GM19372 (cell line): ENCODE measurements at regions not wholly inside any gene's neighbourhood (a gene's known extent, or its start where the extent isn't known, plus 50 kb on each side); places are given as distances from the start of the nearest gene placed in this dataset.

Experiments used
- ATAC-seq: cut with Tn5 transposase; IDR thresholded peaks from one replicate; pipeline ENCODE4 v1.9.1; 2021; ENCODE audit warnings: mild to moderate bottlenecking, low read depth, moderate library complexity; ENCODE audit not compliant: unreplicated experiment

DNA sequence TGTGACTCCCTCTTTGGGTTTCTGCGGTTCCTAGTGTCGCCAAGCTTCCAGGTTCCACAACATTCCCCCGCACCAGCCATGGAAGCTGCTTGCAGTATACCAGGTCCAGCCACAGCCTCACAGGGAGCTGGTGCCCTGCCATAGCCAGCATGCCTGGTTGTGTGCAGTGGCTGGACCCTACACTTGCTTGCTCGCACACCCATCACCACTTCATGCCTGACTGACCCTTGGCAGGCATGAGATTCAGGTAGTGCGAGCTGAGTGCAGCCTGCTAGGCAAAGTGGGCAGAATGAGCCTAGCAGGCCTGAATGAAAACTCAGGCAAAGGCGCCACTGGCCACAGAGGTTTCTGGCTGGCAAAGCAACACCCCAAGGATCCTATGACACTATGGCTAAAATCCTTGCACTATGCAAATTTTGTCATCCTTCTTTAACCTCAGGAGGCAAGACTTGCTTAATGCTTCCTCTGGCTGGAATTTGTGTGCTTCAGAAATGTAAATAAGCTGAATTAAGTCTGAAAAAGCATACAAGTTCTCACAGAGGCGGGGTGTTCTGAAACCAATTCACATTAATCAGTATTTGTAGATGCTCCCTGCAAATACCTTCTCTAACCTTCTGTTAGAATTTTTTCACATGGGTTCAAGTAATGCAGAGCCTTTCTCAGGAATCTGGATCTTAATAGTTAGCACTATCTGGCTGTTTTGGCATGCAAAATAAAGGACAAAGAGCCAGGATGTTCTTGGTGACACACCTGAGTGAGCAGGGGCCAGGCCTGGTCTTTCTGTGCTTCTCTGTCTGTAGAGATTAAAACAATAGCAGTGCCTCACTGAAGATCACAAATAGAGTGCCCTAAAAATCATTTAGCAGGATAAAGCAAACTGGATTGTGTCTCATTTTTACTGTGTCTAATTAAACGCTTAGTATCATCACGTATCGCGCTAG lies 256.9 kb downstream of the GPATCH2 start:
- ATAC-seq: no peak

DNA sequence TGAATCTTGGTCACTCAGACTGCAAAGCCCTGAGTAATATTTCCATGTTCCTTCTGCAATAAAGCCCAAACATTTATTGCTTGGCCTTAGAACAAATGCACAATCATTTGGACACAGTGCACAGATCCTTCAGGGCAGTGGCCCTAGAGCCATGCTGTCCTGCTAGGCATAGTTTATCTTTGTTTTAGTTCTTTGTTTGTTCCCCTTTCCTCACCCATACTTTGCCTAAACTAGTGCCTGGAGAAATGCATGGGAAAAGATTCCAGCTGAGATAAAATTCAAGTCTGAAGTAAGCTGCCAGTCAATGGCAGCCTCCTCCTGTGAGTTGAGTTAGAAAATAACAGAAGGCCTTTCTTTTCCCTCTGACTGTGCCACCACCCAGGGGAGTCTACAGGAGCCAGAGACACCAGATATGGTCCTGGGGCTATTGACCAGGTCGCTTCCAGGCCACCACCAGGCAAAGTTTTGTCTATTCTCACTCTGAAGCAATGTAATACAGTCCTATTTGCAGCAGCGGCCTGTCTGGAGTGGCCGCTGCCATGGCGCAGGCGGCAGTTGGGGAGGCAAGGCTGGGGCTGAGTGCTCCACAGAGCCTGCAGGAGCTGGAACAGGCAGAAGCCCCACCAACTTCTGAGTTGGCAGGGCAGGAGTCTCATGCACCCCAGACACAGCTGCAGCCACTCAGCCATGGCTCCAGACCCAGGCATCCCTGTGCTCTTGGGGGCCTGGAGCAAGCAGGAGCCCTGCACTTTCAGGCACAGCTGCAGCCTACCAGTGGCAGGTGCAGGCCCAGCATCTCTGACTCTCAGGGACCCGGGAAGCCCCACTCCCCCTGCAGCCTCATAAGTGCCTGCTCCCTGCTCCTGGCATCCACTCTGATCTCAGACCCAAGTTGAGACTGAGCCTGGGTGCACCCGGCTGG lies 258.6 kb downstream of the GPATCH2 start:
- no peak for ATAC-seq

DNA sequence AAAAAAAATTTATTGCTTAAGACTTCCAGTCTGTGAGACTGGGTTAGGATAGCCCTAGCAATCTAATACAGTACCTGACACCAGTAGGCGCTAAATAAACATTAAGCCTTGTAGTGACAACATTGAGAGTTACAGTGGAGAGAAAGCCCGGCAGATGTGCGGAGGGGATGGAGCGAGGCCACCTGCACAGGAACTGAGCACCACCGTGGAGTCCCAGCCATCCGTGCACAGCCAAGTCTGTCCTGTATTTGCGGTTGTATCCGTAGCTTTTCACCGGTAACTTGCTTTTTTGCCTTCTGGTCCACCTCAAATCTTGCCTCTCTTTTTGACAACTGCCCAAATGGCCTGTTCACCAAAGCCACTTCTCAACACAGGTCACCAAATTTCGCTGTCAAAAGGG lies 260.1 kb downstream of the GPATCH2 start:
- no peak for ATAC-seq

DNA sequence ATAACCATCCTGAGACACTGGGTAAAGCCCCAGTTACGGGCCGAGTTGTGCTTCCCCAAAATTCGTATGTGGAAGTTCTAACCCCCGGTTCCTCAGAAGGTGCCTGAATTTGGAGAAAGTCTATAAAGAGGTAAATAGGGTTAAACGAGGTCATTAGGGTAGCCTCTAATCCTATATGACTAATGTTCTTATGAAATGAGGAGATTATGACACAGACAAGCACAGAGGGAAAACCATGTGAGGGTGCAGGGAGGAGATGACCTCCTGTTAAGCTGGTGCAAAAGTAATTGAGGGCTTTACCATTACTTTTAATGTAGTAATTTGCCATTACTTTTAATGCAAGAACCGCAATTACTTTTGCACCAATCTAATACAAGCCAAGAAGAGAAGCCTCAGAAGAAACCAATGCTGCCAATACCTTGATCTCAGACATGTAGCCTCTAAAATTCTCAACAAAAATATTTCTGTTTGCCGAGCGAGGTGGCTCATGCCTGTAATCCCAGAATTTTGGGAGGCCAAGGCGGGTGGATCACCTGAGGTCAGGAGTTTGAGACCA lies 260.8 kb downstream of the GPATCH2 start:
- peak; percentile 0 for ATAC-seq

DNA sequence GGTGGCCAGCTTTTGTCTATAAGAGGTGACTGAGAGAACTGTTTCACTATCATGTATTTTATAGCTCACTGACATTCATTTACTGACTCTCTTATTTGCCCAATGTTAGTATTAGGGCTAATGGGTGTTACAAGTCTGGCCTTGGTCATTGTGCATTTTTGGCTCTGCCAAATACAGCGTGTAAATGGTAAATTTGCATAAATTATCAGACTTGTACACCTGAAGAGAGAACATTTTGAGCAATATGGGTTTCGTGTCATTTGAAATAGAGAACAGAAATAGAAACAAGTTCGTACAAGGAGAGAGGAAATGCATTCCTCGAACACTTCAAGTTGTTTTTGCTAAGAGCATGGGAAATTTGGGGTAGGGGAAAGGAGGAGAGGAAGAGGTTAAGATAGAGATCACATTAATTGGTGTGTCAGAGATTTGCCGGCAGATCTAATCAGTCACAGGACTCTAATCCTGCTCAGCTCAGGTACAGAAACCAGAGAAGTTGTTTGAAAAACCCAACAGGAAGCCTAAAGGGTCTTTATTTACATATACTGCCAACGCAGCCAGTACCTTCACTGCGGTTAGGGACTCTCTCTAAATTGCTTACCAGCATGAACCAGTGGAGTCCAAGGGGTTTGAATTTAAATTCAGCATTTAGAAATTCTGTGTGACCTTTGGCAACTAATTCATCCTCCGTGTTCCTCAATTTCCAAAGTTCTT lies 261.5 kb downstream of the GPATCH2 start:
- peak; percentile 87 for ATAC-seq

DNA sequence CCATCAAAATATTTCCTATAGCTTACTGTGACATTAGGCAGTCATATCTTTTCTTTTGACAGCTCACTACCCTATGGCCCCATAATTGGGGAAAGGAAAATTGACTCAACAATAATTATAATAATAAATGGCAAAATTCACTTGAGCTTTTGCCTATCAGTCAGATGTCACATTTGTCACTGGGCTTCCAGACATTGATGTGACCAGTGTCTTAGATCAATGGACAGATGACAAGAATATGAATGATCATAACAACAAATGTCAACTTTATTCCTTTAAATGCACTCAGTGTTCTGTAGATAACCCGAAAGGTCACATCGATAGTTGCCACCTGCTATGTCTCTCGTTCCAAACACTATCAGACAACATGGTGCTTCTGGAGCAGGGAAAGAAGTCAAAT lies 266.7 kb downstream of the GPATCH2 start:
- ATAC-seq: no peak

DNA sequence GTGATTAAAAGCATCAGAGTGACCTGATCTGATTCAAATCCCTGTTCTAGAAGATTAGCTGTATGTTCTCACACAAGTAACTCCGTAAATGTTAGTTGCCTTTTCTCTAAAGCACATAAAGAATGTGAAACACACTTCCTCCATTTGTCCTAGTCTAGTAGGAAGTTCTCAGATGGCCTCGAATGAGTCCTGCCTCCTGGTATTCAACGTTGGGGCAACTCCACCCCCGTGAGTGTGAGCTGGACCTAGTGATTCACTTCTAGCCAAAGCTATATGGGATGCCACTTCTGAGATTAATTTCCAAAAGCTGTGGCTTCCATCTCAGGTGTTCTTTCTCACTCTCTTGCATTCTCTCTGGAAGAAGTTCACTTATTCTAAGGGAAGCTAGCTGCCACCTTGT lies 267.6 kb downstream of the GPATCH2 start:
- no peak for ATAC-seq

DNA sequence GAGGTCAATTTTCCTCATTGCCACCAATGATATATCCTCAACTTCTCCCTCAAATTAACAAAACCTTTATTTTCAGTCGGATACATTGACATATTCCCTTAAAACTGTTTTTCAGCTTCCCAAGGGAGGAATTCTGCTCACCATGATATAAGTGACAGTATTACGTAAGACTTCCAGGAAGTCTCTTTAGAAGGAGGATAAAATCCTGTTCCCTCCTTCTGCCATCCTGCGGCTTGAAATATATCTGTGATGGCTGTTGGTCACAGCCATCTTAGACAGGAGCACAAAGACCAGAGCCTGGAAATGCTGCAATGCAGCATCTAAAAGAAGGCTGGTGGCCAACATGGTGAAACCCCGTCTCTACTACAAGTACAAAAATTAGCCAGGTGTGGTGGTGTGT lies 270.4 kb downstream of the GPATCH2 start:
- no peak for ATAC-seq

DNA sequence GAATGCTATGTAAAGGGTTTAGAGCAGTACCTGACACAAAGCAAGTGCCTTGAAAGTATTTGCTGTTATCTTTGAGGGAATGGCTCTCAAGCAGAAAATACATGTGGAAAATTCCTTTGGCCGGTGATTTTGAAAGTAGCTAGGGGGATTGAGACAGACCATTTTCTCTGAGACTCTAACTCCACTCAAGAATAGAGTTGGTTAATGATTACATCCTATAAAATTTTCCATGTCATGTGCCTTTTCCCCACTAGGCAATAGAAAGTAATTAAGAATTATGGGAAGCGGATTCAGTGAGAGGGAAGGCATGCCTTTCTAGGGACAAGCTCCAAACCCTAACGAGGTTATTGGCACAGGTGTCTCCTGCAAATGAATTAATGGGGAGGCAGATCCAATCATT lies 276.0 kb downstream of the GPATCH2 start:
- no peak for ATAC-seq

DNA sequence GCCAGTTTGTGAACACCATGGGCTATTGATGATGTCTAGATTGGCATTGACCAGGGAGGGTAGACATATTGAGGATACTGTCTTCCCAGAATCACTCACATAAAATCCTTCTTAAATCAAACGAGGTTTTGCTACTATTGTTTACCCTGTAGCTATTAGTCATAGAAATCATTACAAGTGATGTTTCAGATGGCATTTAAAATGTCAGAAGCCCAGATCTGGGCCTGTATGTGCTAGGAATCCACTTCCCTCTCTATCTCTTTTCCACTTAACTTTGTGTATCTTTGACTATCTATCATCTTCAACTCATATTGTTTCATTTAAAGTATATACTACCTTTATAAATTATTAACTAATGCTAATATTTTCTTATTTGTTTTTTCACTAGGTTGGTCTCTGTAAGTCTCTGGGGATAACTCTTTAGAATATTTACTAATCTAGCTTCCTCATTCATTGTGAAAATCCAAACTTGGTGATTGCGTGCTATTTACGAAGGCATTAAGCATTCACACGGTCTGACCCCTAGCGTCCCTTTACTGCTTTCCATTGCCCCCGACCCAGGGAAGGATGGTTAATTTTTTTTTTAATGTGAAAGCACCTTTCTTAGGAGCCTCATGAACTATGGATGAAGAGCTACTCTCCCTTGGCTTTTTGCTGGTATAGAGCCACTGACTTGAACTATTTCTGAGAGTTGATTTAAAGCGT lies 281.8 kb downstream of the GPATCH2 start:
- no peak for ATAC-seq

DNA sequence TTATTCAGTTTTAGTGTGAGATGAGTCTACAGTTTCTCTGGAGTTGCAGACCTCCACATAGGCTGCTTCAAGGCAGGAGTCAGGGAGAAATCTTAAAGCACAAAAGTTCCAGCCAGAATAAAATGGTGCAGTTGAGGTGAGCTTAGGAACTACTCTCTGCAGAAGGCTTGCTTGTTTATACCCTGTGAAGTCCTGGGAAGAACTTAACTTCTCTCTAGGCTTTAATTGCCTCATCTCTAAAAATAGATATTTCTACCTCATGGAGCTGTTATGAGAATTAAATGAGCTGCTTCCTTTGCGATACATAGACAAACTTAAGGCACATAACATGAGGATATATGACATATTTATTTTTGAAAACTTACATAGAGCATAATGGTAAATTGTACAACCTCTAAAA lies 286.2 kb downstream of the GPATCH2 start:
- ATAC-seq: no peak

DNA sequence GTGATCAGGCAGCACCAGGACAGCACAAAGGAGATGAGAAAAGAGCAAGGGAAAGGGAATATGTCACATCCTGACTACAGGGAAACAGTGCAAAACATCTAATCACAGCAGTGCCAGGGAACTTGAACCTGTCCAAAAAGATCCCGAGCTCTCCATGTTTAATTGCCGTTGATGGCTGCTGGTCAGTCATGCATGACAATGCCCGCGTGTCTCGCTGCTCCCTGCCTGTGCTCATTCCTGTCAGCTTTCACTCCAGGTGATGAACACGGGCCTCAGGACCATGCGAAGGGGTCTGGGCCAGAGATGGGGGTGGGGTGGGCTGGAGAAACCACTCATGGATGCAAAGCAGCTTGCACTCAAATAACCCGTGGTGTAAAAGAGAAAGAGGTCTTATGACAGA lies 287.0 kb downstream of the GPATCH2 start:
- no peak for ATAC-seq

DNA sequence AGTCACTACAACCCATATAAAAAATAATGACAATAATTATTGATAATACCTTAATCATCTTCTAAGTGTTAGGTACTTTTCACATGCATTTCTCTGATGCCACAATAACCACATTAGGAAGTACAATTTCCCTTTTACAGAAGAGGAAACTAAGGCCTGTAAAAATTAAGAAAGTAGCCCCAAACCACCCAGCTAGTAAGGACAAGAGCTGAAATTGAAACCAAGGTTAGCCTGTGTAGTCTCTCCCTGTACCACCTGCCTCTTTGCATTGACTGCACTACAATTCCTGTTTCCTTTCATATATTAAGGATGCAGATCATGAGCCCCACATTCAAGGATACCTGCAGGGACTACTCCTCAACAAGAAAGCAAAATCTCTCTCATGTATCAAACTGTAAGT lies 288.8 kb downstream of the GPATCH2 start:
- peak; percentile 65 for ATAC-seq

DNA sequence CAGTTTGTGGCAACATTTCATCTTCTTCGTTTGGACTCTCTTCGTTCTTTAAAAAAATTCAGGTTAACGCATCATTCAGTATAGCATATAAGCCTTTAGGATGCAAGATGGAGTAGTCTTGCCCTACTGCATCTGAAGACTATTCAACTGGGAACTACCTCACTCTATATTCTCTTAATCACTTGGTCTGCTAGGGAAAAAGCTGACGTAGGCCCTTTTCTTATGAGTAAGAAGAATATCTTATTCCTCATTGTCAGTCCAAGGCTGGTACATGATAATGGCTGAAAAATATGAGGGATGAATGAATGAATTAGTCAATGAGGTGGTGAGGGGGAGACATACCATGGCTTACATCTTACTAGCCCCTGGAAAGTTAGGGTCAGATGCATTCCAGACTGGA lies 294.2 kb downstream of the GPATCH2 start:
- ATAC-seq: no peak

DNA sequence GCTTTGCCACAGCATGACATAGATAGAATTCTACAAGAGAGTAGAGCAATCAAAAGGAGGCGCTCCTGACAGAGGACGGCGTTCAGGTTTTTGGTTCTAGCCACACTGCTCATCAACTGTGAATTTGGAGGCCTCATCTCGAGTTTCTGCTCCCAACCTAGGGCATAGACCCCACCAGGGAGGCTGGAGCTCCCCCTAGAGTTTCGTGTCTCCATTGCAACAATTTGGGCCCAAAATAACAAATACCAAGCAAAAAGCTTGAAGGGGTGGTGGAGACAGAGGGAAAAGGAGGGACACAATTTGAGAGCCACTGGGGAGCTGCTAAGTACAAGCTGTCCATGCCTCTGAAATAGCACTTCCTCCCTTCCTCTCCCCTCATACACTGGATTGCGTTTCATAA lies 297.0 kb downstream of the GPATCH2 start:
- peak; percentile 81 for ATAC-seq

DNA sequence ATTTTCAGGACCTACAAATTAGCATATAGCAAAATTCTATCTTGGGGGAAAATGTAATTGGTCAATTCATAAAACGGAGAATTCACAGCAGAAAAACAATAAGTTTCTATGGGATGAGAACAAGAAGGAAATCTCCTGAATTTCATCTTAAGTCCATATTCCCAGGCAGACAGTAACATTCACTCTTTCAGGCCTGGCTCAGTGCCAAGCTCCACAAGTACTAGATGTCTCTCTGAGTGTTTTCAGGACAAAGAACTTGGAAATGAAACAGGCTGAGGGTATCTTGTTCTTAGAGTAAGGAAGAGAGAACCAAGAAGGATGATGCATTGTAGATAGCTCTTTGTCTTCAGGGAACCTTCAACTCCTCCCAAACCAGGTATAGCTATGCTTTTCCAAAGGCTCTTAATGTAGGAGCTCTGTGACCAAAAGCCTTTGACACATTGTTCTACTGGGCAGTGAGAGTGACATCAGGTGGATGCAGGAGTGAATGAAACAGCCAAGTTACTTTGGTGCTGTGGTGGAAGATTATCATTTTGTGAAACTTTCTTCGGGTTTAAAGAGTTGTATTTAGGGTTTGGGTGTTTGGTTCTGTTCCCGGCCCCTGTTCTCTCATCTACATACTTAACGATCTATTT lies 298.3 kb downstream of the GPATCH2 start:
- ATAC-seq: no peak

DNA sequence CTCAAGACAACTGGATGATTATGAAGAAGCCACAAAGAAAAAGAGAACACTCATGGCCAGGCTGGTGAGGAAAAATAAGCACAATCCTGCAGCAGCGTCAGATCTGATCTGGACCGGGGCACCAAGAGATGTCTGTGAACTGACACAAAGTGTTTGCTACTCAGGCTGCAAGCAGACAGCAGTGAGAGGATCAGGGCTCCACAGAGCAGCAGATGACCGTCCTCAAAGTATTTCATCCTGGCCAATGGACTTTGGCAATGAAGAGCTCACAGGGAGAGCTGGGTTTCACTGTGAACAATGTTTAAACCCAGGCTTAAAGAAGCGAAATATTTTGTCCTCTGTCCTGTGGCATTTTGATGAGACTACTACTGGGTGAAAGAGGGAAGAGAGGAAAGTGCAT lies 299.2 kb downstream of the GPATCH2 start:
- ATAC-seq: no peak

DNA sequence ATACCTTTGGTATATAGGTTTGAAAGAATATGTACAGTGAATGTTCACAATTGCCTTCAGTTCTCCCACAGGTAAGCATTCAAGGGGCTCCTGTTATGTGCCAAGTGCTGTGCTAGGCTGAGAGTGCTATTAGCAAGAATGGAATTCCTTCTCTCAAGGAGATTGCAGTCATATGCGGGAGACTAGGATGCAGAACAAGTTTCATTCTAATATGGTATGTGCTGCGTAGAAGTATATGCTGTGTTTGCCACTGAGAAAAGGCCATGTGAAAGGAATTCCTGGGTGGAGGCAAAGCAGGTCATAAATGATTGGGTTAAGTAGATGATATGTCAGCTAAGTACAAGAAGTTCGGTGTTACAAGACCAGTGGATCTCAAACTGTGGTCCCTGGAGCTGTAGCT lies 303.0 kb downstream of the GPATCH2 start:
- no peak for ATAC-seq

DNA sequence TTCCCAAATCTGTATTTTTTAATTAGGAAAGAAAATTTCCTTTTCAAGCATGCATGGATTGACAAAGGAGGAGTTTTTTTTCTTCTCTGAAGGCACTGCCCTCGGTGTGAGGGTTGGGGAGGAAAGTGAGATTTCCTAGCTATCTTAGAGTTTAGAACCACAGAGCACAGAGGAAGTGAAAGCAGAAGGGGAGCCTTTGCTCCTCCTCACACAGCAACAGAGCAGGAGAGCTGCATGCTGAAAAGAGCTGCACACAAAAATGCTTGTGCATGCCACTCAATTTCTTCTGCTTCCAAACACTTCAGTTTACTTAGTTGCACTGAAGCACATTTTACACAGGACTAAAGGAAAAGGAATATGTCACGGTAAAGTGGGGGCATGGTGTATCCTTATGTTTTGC lies 308.1 kb downstream of the GPATCH2 start:
- ATAC-seq: peak; percentile 100
